Central memory CD8-positive, alpha-beta T cell (primary cell): ENCODE measurements at regions not wholly inside any gene's neighbourhood (a gene's known extent, or its start where the extent isn't known, plus 50 kb on each side); places are given as distances from the start of the nearest gene placed in this dataset.

Experiments
- ATAC-seq: fragments of 150-1000 bp; cut with Tn5 transposase; replicated peaks from 2 replicates; pipeline ENCODE4 v1.10.0; 2022; ENCODE audit warnings: mild to moderate bottlenecking, moderate FRiP score, moderate number of reproducible peaks; ENCODE audit not compliant: poor library complexity, severe bottlenecking; ENCODE audit errors: extremely low read depth
- DNase-seq, 2 donors: peaks; one replicate each; pipeline ENCODE4 v3.0.0; 2021; ENCODE audit warnings: low spot score in 2 of 2
- H3K27ac Mint-ChIP-seq: one replicate; pipeline ENCODE4 v1.8.0; 2022; ENCODE audit warnings: low read depth, mild to moderate bottlenecking, moderate library complexity, mixed read lengths
- H3K27me3 Mint-ChIP-seq: one replicate; pipeline ENCODE4 v1.8.0; 2022; ENCODE audit warnings: mixed read lengths
- H3K36me3 Mint-ChIP-seq: one replicate; pipeline ENCODE4 v1.8.0; 2022; ENCODE audit warnings: mild to moderate bottlenecking, moderate library complexity, mixed read lengths; ENCODE audit not compliant: insufficient read depth
- H3K4me1 Mint-ChIP-seq: one replicate; pipeline ENCODE4 v1.8.0; 2022; ENCODE audit warnings: mixed read lengths
- H3K4me3 Mint-ChIP-seq: one replicate; pipeline ENCODE4 v1.8.0; 2022; ENCODE audit warnings: mild to moderate bottlenecking, moderate library complexity, mixed read lengths
- H3K9me3 Mint-ChIP-seq: one replicate; pipeline ENCODE4 v1.8.0; 2022; ENCODE audit warnings: mixed read lengths

DNA sequence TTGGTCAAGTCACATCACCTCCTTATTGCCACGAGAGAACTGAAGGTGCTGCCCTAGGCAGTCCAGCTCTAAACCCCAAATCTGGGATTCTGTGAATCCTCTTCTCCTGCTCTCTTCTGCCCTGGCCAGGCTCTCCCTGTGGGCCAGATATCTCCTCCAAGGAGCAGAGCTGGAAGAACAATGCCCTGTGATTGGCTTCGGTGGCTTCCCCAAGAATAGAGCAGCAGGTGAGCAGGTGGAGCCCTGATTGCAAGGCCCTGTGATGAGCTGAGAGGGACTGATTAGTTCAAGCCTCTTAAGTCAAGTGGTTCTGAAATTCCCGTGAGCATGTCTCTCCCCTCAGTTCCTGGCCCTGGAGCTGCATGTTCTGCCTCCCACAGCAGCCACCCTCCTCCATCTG lies 175.3 kb upstream of the BRINP1 start:
- Mint-ChIP-seq H3K4me1 (no peaks in the 10 kb centered on the region), H3K27ac (no peak overlapping the region), H3K9me3 (peaks cover 5% of the 10 kb centered on the region), H3K36me3 (no peaks in the 10 kb centered on the region), H3K27me3 (no peaks in the 10 kb centered on the region), H3K4me3 (no peak overlapping the region)
- ATAC-seq, result no peak
- no peak for DNase-seq

- H3K27ac Mint-ChIP-seq, result no peak overlapping the region
- DNase-seq (no peak), ATAC-seq (no peak)
- H3K27me3 Mint-ChIP-seq, result no peaks in the 10 kb centered on the region
- H3K4me3 Mint-ChIP-seq, result no peak overlapping the region
- H3K36me3 Mint-ChIP-seq, result no peaks in the 10 kb centered on the region
- H3K9me3 Mint-ChIP-seq, result no peaks in the 10 kb centered on the region
- no peaks in the 10 kb centered on the region for H3K4me1 Mint-ChIP-seq
These were observed 167.9 kb upstream of the BRINP1 start for GRCh38 chr9:119537138-119537537.

DNA sequence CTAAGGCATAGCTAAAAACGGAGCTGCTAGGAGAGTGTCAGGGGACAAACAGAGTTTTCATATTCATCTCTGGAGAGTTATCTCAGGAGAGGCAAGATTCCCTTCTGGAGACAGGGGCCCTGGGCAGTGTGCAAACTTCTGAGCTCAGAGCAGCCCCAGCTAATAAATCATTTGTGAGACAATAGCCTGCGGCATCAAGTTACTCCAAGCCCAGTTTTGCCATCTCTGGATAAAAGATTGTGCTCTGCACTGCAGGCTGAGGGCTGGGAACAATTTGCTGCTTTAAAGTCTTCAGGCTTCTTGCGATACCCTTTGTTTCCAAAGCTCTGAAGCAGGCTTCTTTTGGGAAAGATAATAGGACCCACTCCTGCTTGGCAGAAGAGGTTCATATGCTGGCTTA lies 164.3 kb upstream of the BRINP1 start:
- no peaks in the 10 kb centered on the region for H3K4me1 Mint-ChIP-seq
- H3K27me3 Mint-ChIP-seq, result no peaks in the 10 kb centered on the region
- no peaks in the 10 kb centered on the region for H3K9me3 Mint-ChIP-seq
- ATAC-seq (no peak), DNase-seq (no peak)
- H3K36me3 Mint-ChIP-seq, result no peaks in the 10 kb centered on the region
- no peak overlapping the region for H3K27ac Mint-ChIP-seq
- H3K4me3 Mint-ChIP-seq, result no peak overlapping the region

GRCh38 chr9:119526698-119527097 lies 157.5 kb upstream of the BRINP1 start:
- ATAC-seq, result no peak
- Mint-ChIP-seq H3K4me1 (no peaks in the 10 kb centered on the region), H3K27ac (no peak overlapping the region), H3K9me3 (peaks cover 8% of the 10 kb centered on the region), H3K4me3 (no peak overlapping the region), H3K36me3 (no peaks in the 10 kb centered on the region), H3K27me3 (no peaks in the 10 kb centered on the region)
- DNase-seq, result no peak

- Mint-ChIP-seq H3K27ac (no peak overlapping the region), H3K4me3 (no peak overlapping the region), H3K27me3 (no peaks in the 10 kb centered on the region), H3K36me3 (no peaks in the 10 kb centered on the region), H3K9me3 (peaks cover 15% of the 10 kb centered on the region), H3K4me1 (no peaks in the 10 kb centered on the region)
- DNase-seq (no peak), ATAC-seq (no peak)
These were observed 154.3 kb upstream of the BRINP1 start for GRCh38 chr9:119523508-119523907.

DNA sequence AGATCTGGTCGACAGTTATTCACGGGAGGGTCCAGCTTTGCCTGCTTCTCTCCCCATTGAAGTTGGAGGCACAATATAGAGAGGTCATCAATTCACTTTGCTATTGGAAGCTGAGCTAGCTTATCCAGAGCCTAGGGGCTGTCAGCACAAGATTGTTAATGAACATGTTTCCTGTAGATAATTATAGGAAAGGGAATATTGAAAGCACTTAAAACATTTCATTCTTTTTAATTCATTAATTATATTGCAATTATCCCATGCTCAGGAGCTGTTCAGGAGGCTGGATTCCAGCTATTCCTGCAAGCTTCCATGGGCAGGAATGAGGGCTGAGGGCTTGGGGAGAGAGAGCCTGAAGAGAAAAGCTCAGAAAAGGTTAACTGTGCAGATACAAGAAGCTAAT lies 153.1 kb upstream of the BRINP1 start:
- Mint-ChIP-seq H3K27me3 (no peaks in the 10 kb centered on the region), H3K27ac (no peak overlapping the region), H3K4me3 (no peak overlapping the region), H3K4me1 (no peaks in the 10 kb centered on the region), H3K9me3 (peaks cover 15% of the 10 kb centered on the region), H3K36me3 (no peaks in the 10 kb centered on the region)
- ATAC-seq (no peak), DNase-seq (no peak)

DNA sequence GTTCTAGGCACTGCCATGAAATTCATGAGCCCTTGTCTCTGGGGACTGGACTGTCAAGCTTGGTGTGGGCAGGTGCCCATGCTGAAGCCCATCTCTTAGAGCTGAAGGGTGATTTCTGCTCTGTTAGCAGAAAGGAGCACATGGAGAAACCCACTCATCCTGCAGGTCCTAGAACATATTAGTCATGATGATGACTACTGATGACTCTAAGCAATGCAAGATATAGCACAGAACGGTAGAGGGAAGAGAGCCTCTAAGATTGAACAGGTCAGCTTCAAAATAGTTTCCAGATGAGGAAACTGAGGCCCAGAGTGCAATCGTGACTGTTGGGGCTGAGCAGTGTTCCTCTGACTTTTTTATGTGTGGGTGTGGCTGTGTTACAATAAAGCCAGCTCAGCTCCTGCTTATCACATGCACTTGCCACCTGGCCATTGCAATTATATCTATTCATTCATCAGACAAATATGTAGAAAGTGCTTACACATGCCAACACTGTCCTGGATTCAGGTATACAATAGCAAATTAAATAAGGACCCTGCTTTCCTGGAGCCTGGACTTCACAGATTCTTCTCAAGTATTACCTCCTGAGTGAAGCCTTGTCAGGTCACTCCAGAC lies 140.2 kb upstream of the BRINP1 start:
- Mint-ChIP-seq H3K27ac (no peak overlapping the region), H3K9me3 (no peaks in the 10 kb centered on the region), H3K36me3 (no peaks in the 10 kb centered on the region), H3K4me3 (no peak overlapping the region), H3K4me1 (no peaks in the 10 kb centered on the region), H3K27me3 (no peaks in the 10 kb centered on the region)
- no peak for DNase-seq
- ATAC-seq, result no peak

DNA sequence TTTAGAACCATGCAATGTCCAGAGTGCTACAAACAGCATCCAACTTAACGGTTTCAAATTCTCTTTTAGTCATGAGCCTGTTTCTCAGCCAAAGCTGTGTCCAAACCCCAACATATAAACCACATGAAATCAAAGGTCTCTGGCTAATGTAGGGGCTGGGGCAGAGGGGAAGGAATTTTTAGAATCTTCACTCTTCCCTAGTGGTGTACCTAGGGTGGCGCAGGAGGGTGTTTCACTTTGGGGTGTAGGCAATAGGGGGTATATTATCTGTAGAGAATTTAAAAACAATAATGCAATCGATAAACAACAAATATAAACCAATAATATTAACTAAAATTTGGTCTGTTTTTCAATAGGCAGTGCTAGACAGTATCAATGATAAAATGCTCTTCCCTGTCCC lies 132.1 kb upstream of the BRINP1 start:
- Mint-ChIP-seq H3K27ac (no peak overlapping the region), H3K4me1 (no peaks in the 10 kb centered on the region), H3K4me3 (no peak overlapping the region), H3K9me3 (peaks cover 22% of the 10 kb centered on the region), H3K36me3 (no peaks in the 10 kb centered on the region), H3K27me3 (no peaks in the 10 kb centered on the region)
- no peak for DNase-seq
- no peak for ATAC-seq

DNA sequence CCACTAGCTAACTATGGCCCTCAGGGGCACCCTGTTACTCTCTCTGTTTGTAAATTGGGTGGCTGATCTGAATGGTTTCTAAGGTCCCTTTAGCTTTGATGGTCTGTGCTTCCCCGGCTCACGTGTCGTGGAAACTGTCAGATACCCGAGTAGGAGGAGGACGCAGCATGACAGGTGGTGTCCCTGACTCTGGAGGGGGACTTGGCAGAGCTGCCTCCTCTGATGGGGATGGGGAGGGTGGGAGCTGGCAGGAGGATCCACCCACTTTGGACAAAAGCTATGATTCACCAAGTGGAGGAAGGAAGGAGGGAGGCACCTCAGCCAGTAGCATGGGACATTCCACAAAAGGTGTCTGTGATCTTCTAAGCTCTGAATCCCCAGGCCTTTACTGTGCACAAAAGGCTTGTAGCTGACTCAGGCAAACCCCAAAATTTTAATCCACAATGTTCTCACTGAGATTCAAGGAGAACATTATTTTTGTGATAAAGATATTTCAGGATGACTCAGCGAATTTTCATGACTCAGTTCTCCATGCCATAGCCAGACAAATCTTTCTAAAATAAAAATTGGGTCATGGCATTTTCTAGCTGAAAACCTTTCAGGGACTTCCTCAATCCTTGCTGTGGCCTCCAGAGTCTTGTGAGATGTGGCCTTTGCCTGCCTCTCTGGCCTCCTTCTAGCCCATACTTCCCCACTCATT lies 131.0 kb upstream of the BRINP1 start:
- no peak for ATAC-seq
- DNase-seq, result no peak
- Mint-ChIP-seq H3K27me3 (no peaks in the 10 kb centered on the region), H3K27ac (no peak overlapping the region), H3K4me3 (no peak overlapping the region), H3K9me3 (peaks cover 28% of the 10 kb centered on the region), H3K36me3 (no peaks in the 10 kb centered on the region), H3K4me1 (no peaks in the 10 kb centered on the region)

DNA sequence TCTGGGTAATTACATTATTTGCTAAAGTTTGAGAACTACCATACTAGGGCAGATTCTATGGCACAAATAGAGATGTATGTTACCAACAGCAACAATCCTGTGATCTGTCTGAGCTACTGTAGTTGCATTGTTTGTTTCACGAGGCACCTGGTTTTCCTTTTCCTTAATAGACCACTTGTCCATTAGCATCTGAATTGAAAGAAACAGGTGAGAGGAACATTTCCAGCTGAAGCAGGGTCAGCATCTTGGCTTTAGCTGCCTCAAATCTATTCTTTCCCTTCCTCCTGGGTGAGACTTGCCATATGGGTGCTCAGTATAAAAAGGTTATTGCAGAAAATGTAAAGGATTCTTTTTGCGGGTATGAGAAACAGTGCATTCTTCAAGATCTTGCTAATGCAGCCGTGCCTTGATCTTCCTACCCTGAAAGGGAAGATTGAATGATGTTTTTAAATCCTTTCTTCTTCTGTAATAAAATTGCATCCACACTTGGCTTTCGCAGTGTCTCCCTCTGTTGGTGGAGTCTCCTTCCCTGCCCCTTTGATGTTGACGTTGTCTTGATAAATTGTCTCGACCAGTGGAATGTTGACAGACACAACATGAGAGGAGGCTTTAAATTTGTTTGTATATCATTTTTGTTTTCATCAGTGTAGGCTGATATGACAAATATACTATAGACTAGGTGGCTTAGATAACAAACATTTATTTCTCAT lies 118.0 kb upstream of the BRINP1 start:
- peaks cover 11% of the 10 kb centered on the region for H3K9me3 Mint-ChIP-seq
- no peak overlapping the region for H3K4me3 Mint-ChIP-seq
- no peaks in the 10 kb centered on the region for H3K27me3 Mint-ChIP-seq
- no peaks in the 10 kb centered on the region for H3K36me3 Mint-ChIP-seq
- DNase-seq, result no peak
- no peak for ATAC-seq
- no peak overlapping the region for H3K27ac Mint-ChIP-seq
- no peaks in the 10 kb centered on the region for H3K4me1 Mint-ChIP-seq

- ATAC-seq (no peak), DNase-seq (no peak)
- no peaks in the 10 kb centered on the region for H3K36me3 Mint-ChIP-seq
- H3K27ac Mint-ChIP-seq, result no peak overlapping the region
- peaks cover 15% of the 10 kb centered on the region for H3K9me3 Mint-ChIP-seq
- no peaks in the 10 kb centered on the region for H3K27me3 Mint-ChIP-seq
- no peaks in the 10 kb centered on the region for H3K4me1 Mint-ChIP-seq
- no peak overlapping the region for H3K4me3 Mint-ChIP-seq
These were observed 113.9 kb upstream of the BRINP1 start for GRCh38 chr9:119483153-119483552.

- DNase-seq (no peak), ATAC-seq (no peak)
- no peaks in the 10 kb centered on the region for H3K27me3 Mint-ChIP-seq
- peaks cover 6% of the 10 kb centered on the region for H3K9me3 Mint-ChIP-seq
- no peaks in the 10 kb centered on the region for H3K4me1 Mint-ChIP-seq
- H3K27ac Mint-ChIP-seq, result no peak overlapping the region
- no peaks in the 10 kb centered on the region for H3K36me3 Mint-ChIP-seq
- no peak overlapping the region for H3K4me3 Mint-ChIP-seq
These were observed 108.0 kb upstream of the BRINP1 start for GRCh38 chr9:119477197-119477596.

DNA sequence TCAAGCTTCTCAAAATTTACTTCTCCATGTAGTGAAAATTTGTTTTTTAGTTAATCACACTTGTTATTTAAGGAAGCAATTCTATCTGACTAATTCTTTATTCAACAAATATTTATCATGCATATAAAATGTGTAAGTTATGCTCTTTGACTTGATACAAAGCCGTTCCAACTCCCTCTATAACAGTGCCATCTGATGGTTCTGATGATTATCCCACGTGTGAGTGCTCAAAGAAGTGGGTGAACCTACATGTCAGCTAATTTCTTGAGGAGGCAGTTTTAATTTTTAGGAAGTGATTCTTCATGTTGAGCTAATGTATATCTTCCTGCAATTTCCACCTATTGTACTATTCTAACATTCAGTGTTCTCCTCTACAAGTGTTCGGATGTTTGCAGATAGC lies 88.8 kb upstream of the BRINP1 start:
- H3K27ac Mint-ChIP-seq, result no peak overlapping the region
- H3K4me1 Mint-ChIP-seq, result no peaks in the 10 kb centered on the region
- no peak for DNase-seq

More for the DNA sequence above, 88.8 kb upstream of the BRINP1 start:
- Mint-ChIP-seq H3K36me3 (no peaks in the 10 kb centered on the region), H3K27me3 (no peaks in the 10 kb centered on the region), H3K4me3 (no peak overlapping the region), H3K9me3 (peaks cover 10% of the 10 kb centered on the region)
- no peak for ATAC-seq
